HUES64 (cell line): ENCODE measurements at regions not wholly inside any gene's neighbourhood (a gene's known extent, or its start where the extent isn't known, plus 50 kb on each side); places are given as distances from the start of the nearest gene placed in this dataset.

Source experiments
- H3K27ac ChIP-seq: 2 replicates; pipeline ENCODE4 v1.7.0; 2013; ENCODE audit warnings: low read depth, low read length, inconsistent platforms
- H3K27me3 ChIP-seq: 2 replicates; pipeline ENCODE4 v1.6.1; 2013; ENCODE audit warnings: mild to moderate bottlenecking, low read length; ENCODE audit not compliant: insufficient read depth
- H3K36me3 ChIP-seq: 2 replicates; pipeline ENCODE4 v1.6.1; 2013; ENCODE audit warnings: mild to moderate bottlenecking, low read length; ENCODE audit not compliant: insufficient read depth
- H3K4me1 ChIP-seq: 2 replicates; pipeline ENCODE4 v1.6.1; 2013; ENCODE audit warnings: mild to moderate bottlenecking, low read length, moderate library complexity; ENCODE audit not compliant: insufficient read depth
- H3K4me3 ChIP-seq: 2 replicates; pipeline ENCODE4 v1.5.1; 2013; ENCODE audit warnings: mild to moderate bottlenecking, low read length, moderate library complexity
- H3K9ac ChIP-seq: 2 replicates; pipeline ENCODE4 v1.6.1; 2013; ENCODE audit warnings: mild to moderate bottlenecking, low read depth, low read length
- H3K9me3 ChIP-seq: 2 replicates; pipeline ENCODE4 v1.6.1; 2013; ENCODE audit warnings: low read depth, low read length; ENCODE audit not compliant: insufficient read depth
- WGBS: fragments of 150-250, 120-280 bp; methylation state at CpG from one replicate; pipeline ENCODE4 v1.1.7; 2013; ENCODE audit warnings: missing lambda C conversion rate; 5-methylcytosine and 5-hydroxymethylcytosine counted together

- Histone ChIP-seq H3K4me3 (no peak overlapping the region), H3K27me3 (no peaks in the 10 kb centered on the region), H3K27ac (no peak overlapping the region), H3K9me3 (no peaks in the 10 kb centered on the region), H3K36me3 (no peaks in the 10 kb centered on the region), H3K9ac (no peak overlapping the region), H3K4me1 (no peaks in the 10 kb centered on the region)
- 97% methylated on average over 3 of the region's 3 CpGs for WGBS
Measured at GRCh38 chr2:147578529-147578928, 266.3 kb upstream of the ACVR2A start.

- Histone ChIP-seq H3K4me3 (no peak overlapping the region), H3K27me3 (no peaks in the 10 kb centered on the region), H3K36me3 (no peaks in the 10 kb centered on the region), H3K9ac (no peak overlapping the region), H3K9me3 (no peaks in the 10 kb centered on the region), H3K27ac (no peak overlapping the region), H3K4me1 (no peaks in the 10 kb centered on the region)
- 90% methylated on average over 2 of the region's 2 CpGs for WGBS
Measured at GRCh38 chr2:147577998-147578380, 266.8 kb upstream of the ACVR2A start.

GRCh38 chr2:147577323-147577997 lies 267.4 kb upstream of the ACVR2A start:
- Histone ChIP-seq H3K36me3 (no peaks in the 10 kb centered on the region), H3K4me1 (no peaks in the 10 kb centered on the region), H3K27me3 (no peaks in the 10 kb centered on the region), H3K27ac (no peak overlapping the region), H3K9ac (no peak overlapping the region), H3K4me3 (no peak overlapping the region), H3K9me3 (no peaks in the 10 kb centered on the region)
- 97% methylated on average over 7 of the region's 8 CpGs for WGBS

- H3K9me3 ChIP-seq = peaks cover 5% of the 10 kb centered on the region; the same call in 1 of the 2 replicates
- no peak overlapping the region for H3K27ac ChIP-seq
- H3K4me3 ChIP-seq = no peak overlapping the region
- no peaks in the 10 kb centered on the region for H3K4me1 ChIP-seq
- H3K27me3 ChIP-seq = no peaks in the 10 kb centered on the region
- H3K9ac ChIP-seq = no peak overlapping the region
- WGBS = 96% methylated on average over 1 of the region's 3 CpGs
- H3K36me3 ChIP-seq = no peaks in the 10 kb centered on the region
Measured at GRCh38 chr2:147575106-147575505, 269.7 kb upstream of the ACVR2A start.

GRCh38 chr2:147572622-147573021 lies 272.2 kb upstream of the ACVR2A start:
- Histone ChIP-seq H3K36me3 (no peaks in the 10 kb centered on the region), H3K4me1 (no peaks in the 10 kb centered on the region), H3K27me3 (no peaks in the 10 kb centered on the region), H3K27ac (no peak overlapping the region), H3K9me3 (peaks cover 5% of the 10 kb centered on the region; the same call in 1 of the 2 replicates), H3K9ac (no peak overlapping the region), H3K4me3 (no peak overlapping the region)
- WGBS = 96% methylated on average over 2 of the region's 2 CpGs

GRCh38 chr2:147569426-147569825 lies 275.4 kb upstream of the ACVR2A start:
- WGBS = 95% methylated on average over 3 of the region's 3 CpGs
- no peaks in the 10 kb centered on the region for H3K36me3 ChIP-seq
- H3K9me3 ChIP-seq = peaks cover 5% of the 10 kb centered on the region; the same call in 1 of the 2 replicates
- no peak overlapping the region for H3K9ac ChIP-seq
- no peaks in the 10 kb centered on the region for H3K27me3 ChIP-seq
- no peaks in the 10 kb centered on the region for H3K4me1 ChIP-seq
- H3K4me3 ChIP-seq = no peak overlapping the region
- no peak overlapping the region for H3K27ac ChIP-seq

GRCh38 chr2:147568109-147568508 lies 276.7 kb upstream of the ACVR2A start:
- whole genome bisulfite sequencing = 93% methylated on average over 3 of the region's 3 CpGs

GRCh38 chr2:147567136-147567535 lies 277.7 kb upstream of the ACVR2A start:
- no peaks in the 10 kb centered on the region for H3K27me3 ChIP-seq
- H3K9ac ChIP-seq = no peak overlapping the region
- H3K4me1 ChIP-seq = no peaks in the 10 kb centered on the region
- 92% methylated on average over 2 of the region's 2 CpGs for WGBS
- H3K4me3 ChIP-seq = no peak overlapping the region
- H3K9me3 ChIP-seq = peaks cover 5% of the 10 kb centered on the region; the same call in 1 of the 2 replicates
- H3K27ac ChIP-seq = no peak overlapping the region
- no peaks in the 10 kb centered on the region for H3K36me3 ChIP-seq

More at GRCh38 chr2:147568109-147568508, 276.7 kb upstream of the ACVR2A start:
- H3K27me3 ChIP-seq = no peaks in the 10 kb centered on the region
- H3K36me3 ChIP-seq = no peaks in the 10 kb centered on the region
- H3K9ac ChIP-seq = no peak overlapping the region
- no peak overlapping the region for H3K27ac ChIP-seq
- peaks cover 5% of the 10 kb centered on the region; the same call in 1 of the 2 replicates for H3K9me3 ChIP-seq
- H3K4me1 ChIP-seq = no peaks in the 10 kb centered on the region
- no peak overlapping the region for H3K4me3 ChIP-seq

GRCh38 chr2:147560810-147561535 lies 283.9 kb upstream of the ACVR2A start:
- no peak overlapping the region for H3K4me3 ChIP-seq
- 98% methylated on average over 4 of the region's 5 CpGs for WGBS
- H3K4me1 ChIP-seq = no peaks in the 10 kb centered on the region
- H3K9me3 ChIP-seq = no peaks in the 10 kb centered on the region
- H3K36me3 ChIP-seq = no peaks in the 10 kb centered on the region
- H3K27me3 ChIP-seq = no peaks in the 10 kb centered on the region
- no peak overlapping the region for H3K9ac ChIP-seq
- H3K27ac ChIP-seq = no peak overlapping the region

- H3K27me3 ChIP-seq = no peaks in the 10 kb centered on the region
- no peak overlapping the region for H3K4me3 ChIP-seq
Measured at GRCh38 chr2:147559070-147559725, 285.6 kb upstream of the ACVR2A start.

GRCh38 chr2:147558620-147559019 lies 286.2 kb upstream of the ACVR2A start:
- Histone ChIP-seq H3K36me3 (no peaks in the 10 kb centered on the region), H3K4me3 (no peak overlapping the region), H3K27me3 (no peaks in the 10 kb centered on the region), H3K9ac (no peak overlapping the region), H3K27ac (no peak overlapping the region), H3K4me1 (no peaks in the 10 kb centered on the region), H3K9me3 (no peaks in the 10 kb centered on the region)
- WGBS = 87% methylated on average over 2 of the region's 3 CpGs

More at GRCh38 chr2:147559070-147559725, 285.6 kb upstream of the ACVR2A start:
- WGBS = 94% methylated on average over 4 of the region's 4 CpGs
- Histone ChIP-seq H3K4me1 (no peaks in the 10 kb centered on the region), H3K27ac (no peak overlapping the region), H3K36me3 (no peaks in the 10 kb centered on the region), H3K9ac (no peak overlapping the region), H3K9me3 (no peaks in the 10 kb centered on the region)
